ENCODE measurements at regions not wholly inside any gene's neighbourhood (a gene's known extent, or its start where the extent isn't known, plus 50 kb on each side); places are given as distances from the start of the nearest gene placed in this dataset.
A peak's percentile ranks its signal among the peaks of the same experiment; 100 is the strongest.

DNA sequence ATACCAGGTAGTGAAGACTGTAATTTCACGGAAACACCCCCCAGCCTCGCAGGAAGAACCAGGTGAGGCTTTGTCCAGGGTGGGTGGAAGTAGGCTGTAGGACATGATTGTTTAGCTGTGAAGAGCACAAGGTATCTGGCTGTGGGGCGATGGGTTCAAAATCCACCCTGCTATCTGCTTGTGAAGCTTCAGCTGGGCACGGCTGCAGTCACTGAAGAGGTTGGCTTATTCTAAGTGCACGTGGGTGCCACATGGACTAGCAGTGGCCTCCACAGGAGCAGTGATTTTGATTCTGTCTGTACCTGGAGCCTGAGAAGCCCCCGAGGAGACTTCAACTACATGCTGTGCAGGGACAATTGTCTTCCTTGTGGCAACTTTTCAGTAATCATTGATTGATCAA lies 254.1 kb downstream of the FGF9 start:
- Mint-ChIP-seq H3K27ac (no peak overlapping the region), H3K4me1 (peaks cover 15% of the 10 kb centered on the region), H3K4me3 (no peak overlapping the region), H3K27me3 (ENCODE audit: insufficient read depth) (peaks cover 7% of the 10 kb centered on the region), H3K9me3 (peaks cover 10% of the 10 kb centered on the region), H3K36me3 (ENCODE audit: low read depth) (no peaks in the 10 kb centered on the region)
- no peak for TF ChIP-seq CTCF (conservative IDR thresholded peaks at IDR 0.05)
- Histone ChIP-seq H3K4me3 (ENCODE audit: low read length) (no peak overlapping the region), H3K27ac (ENCODE audit: low read depth, low read length) (no peak overlapping the region), H3K36me3 (ENCODE audit: control insufficient read depth, insufficient read depth, low read length) (no peaks in the 10 kb centered on the region), H3K4me1 (ENCODE audit: control insufficient read depth, insufficient read depth, low read length) (no peaks in the 10 kb centered on the region), H3K27me3 (ENCODE audit: control insufficient read depth, insufficient read depth, low read length, poor library complexity, severe bottlenecking) (no peaks in the 10 kb centered on the region), H3K9me3 (ENCODE audit: control insufficient read depth, low read length) (no peaks in the 10 kb centered on the region), H3K9ac (ENCODE audit: extremely low read depth, low read length, poor library complexity, severe bottlenecking) (no peak overlapping the region)
- no peak for DNase-seq
- 91 to 100% methylated on average over 5 to 6 of the region's 6 CpGs for WGBS, 2 experiments (ENCODE audit: insufficient coverage in 1 of 2, insufficient read length in 1 of 2)

DNA sequence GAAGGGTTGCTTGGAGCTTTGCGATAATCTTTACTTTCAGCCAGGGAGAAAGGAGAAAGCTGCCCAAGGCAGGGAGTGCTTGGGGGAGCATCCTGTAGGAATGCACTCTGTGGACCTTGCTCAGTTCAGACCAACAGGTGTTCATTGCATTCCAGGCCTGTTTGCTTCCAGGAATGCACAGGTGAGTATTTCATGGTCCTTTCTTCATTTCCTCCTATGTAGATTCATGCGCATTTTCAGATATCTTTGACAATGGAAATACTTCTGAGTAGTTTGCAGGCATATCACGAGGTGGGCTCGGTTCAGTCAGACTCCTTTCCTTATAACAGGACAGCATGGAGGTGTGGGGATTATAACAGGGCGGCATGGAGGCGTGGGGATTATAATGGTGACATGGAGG lies 254.8 kb downstream of the FGF9 start:
- H3K4me3 ChIP-seq (ENCODE audit: low read length) = no peak overlapping the region
- no peaks in the 10 kb centered on the region for H3K9me3 ChIP-seq (ENCODE audit: control insufficient read depth, low read length)
- H3K36me3 ChIP-seq (ENCODE audit: control insufficient read depth, insufficient read depth, low read length) = no peaks in the 10 kb centered on the region
- no peak overlapping the region for H3K27ac ChIP-seq (ENCODE audit: low read depth, low read length)
- WGBS, 2 experiments (ENCODE audit: insufficient coverage in 1 of 2, insufficient read length in 1 of 2) = 89 to 90% methylated on average over 2 to 6 of the region's 6 CpGs
- Mint-ChIP-seq H3K9me3 (peaks cover 8% of the 10 kb centered on the region), H3K27me3 (ENCODE audit: insufficient read depth) (peaks cover 7% of the 10 kb centered on the region), H3K4me3 (no peak overlapping the region), H3K4me1 (peaks cover 15% of the 10 kb centered on the region), H3K36me3 (ENCODE audit: low read depth) (no peaks in the 10 kb centered on the region), H3K27ac (peak overlapping the region; percentile 7)
- no peak for DNase-seq
- no peak for TF ChIP-seq CTCF (conservative IDR thresholded peaks at IDR 0.05)
- no peaks in the 10 kb centered on the region for H3K4me1 ChIP-seq (ENCODE audit: control insufficient read depth, insufficient read depth, low read length)
- no peak overlapping the region for H3K9ac ChIP-seq (ENCODE audit: extremely low read depth, low read length, poor library complexity, severe bottlenecking)
- H3K27me3 ChIP-seq (ENCODE audit: control insufficient read depth, insufficient read depth, low read length, poor library complexity, severe bottlenecking) = no peaks in the 10 kb centered on the region

GRCh38 chr13:21929400-21929799 lies 258.5 kb downstream of the FGF9 start:
- Mint-ChIP-seq H3K4me3 (no peak overlapping the region), H3K36me3 (ENCODE audit: low read depth) (no peaks in the 10 kb centered on the region), H3K9me3 (no peaks in the 10 kb centered on the region), H3K27ac (peak overlapping the region; percentile 61), H3K4me1 (peaks cover 4% of the 10 kb centered on the region), H3K27me3 (ENCODE audit: insufficient read depth) (peaks cover 2% of the 10 kb centered on the region)
- DNase-seq = peak; percentile 56
- Histone ChIP-seq H3K9me3 (ENCODE audit: control insufficient read depth, low read length) (no peaks in the 10 kb centered on the region), H3K9ac (ENCODE audit: extremely low read depth, low read length, poor library complexity, severe bottlenecking) (no peak overlapping the region), H3K4me3 (ENCODE audit: low read length) (no peak overlapping the region), H3K36me3 (ENCODE audit: control insufficient read depth, insufficient read depth, low read length) (no peaks in the 10 kb centered on the region), H3K4me1 (ENCODE audit: control insufficient read depth, insufficient read depth, low read length) (no peaks in the 10 kb centered on the region), H3K27ac (ENCODE audit: low read depth, low read length) (no peak overlapping the region), H3K27me3 (ENCODE audit: control insufficient read depth, insufficient read depth, low read length, poor library complexity, severe bottlenecking) (no peaks in the 10 kb centered on the region)
- TF ChIP-seq CTCF (conservative IDR thresholded peaks at IDR 0.05) = no peak
- 76 to 78% methylated on average over 6 to 15 of the region's 15 CpGs for WGBS, 2 experiments (ENCODE audit: insufficient coverage in 1 of 2, insufficient read length in 1 of 2)
